IMR-90 (cell line): ENCODE measurements at regions not wholly inside any gene's neighbourhood (a gene's known extent, or its start where the extent isn't known, plus 50 kb on each side); places are given as distances from the start of the nearest gene placed in this dataset.

Experiments
- ATAC-seq: fragments of 200-7000 bp; cut with Tn5 transposase; 2 replicates; pipeline ENCODE4 v1.9.1; 2020; ENCODE audit warnings: low read depth, mild to moderate bottlenecking, moderate library complexity
- BruUV-seq: library from RNA; stranded (reverse); fragments of 400-500 nt; replicated peaks from 2 replicates; lab custom pipeline; 2021; lab: Mats Ljungman, UMichigan
- CTCF ChIA-PET: fragments of 300-600 bp; formaldehyde crosslinking; extraction: SDS; loops from one replicate; lab custom pipeline; 2021; ENCODE audit warnings: antibody characterized with exemption; lab: Yijun Ruan, JAX
- POLR2A ChIA-PET: fragments of 300-600 bp; sonication (Branson Sonifier 250); formaldehyde crosslinking; loops from one replicate; lab custom pipeline; 2022; ENCODE audit warnings: antibody characterized with exemption; ENCODE audit not compliant: unreplicated experiment; lab: Charles Lee
- DNase-seq: peaks from one replicate; pipeline ENCODE4 v3.0.0; 2013
- H2AFZ ChIP-seq: replicated peaks from 2 replicates; pipeline ENCODE3; 2013; ENCODE audit warnings: low read length, mild to moderate bottlenecking; ENCODE audit not compliant: poor library complexity
- H2AK5ac ChIP-seq: 2 replicates; pipeline ENCODE4 v1.6.1; 2013; ENCODE audit warnings: low read depth, low read length, inconsistent platforms
- H2AK9ac ChIP-seq: replicated peaks from 2 replicates; pipeline ENCODE3; 2013; ENCODE audit warnings: mild to moderate bottlenecking, low read depth, low read length, moderate library complexity; ENCODE audit not compliant: poor library complexity
- H2BK120ac ChIP-seq: 2 replicates; pipeline ENCODE4 v1.6.1; 2013; ENCODE audit warnings: low read depth, low read length, inconsistent platforms
- H2BK15ac ChIP-seq: 3 replicates; pipeline ENCODE4 v1.6.1; 2013; ENCODE audit warnings: low read depth, low read length, inconsistent platforms
- H2BK20ac ChIP-seq: 2 replicates; pipeline ENCODE4 v1.6.1; 2013; ENCODE audit warnings: low read depth, mild to moderate bottlenecking, inconsistent platforms, low read length, moderate library complexity
- H2BK5ac ChIP-seq: 2 replicates; pipeline ENCODE4 v1.6.1; 2013; ENCODE audit warnings: mild to moderate bottlenecking, low read depth, low read length, inconsistent platforms; ENCODE audit not compliant: poor library complexity, severe bottlenecking
- H3K14ac ChIP-seq: replicated peaks from 2 replicates; pipeline ENCODE4 v1.6.1; 2013; ENCODE audit warnings: low read depth, low read length, inconsistent platforms
- H3K18ac ChIP-seq: 2 replicates; pipeline ENCODE4 v1.6.1; 2013; ENCODE audit warnings: low read depth, low read length, control low read depth
- H3K23ac ChIP-seq: 2 replicates; pipeline ENCODE4 v1.6.1; 2013; ENCODE audit warnings: low read depth, low read length, inconsistent platforms
- H3K27ac ChIP-seq: 2 replicates; pipeline ENCODE4 v1.5.1; 2013; ENCODE audit warnings: mild to moderate bottlenecking, control low read depth, low read length; ENCODE audit not compliant: insufficient read depth
- H3K27me3 ChIP-seq: 2 replicates; pipeline ENCODE4 v1.6.1; 2013; ENCODE audit warnings: low read length; ENCODE audit not compliant: control insufficient read depth, insufficient read depth
- H3K36me3 ChIP-seq: 2 replicates; pipeline ENCODE4 v1.6.1; 2013; ENCODE audit warnings: low read length, mixed read lengths; ENCODE audit not compliant: control insufficient read depth, insufficient read depth
- H3K4ac ChIP-seq: 2 replicates; pipeline ENCODE4 v1.6.1; 2013; ENCODE audit warnings: low read depth, low read length, inconsistent platforms
- H3K4me1 ChIP-seq: 2 replicates; pipeline ENCODE4 v1.6.1; 2013; ENCODE audit warnings: low read length, mixed read lengths; ENCODE audit not compliant: control insufficient read depth, insufficient read depth
- H3K4me2 ChIP-seq: 2 replicates; pipeline ENCODE4 v1.6.1; 2013; ENCODE audit warnings: low read depth, mild to moderate bottlenecking, control low read depth, low read length, moderate library complexity
- H3K4me3 ChIP-seq: 2 replicates; pipeline ENCODE4 v1.5.1; 2013; ENCODE audit warnings: low read depth, mild to moderate bottlenecking, control low read depth, low read length, moderate library complexity; ENCODE audit not compliant: insufficient read depth
- H3K56ac ChIP-seq: 2 replicates; pipeline ENCODE4 v1.6.1; 2013; ENCODE audit warnings: low read length, inconsistent platforms; ENCODE audit not compliant: insufficient read depth; ENCODE audit errors: extremely low read depth
- H3K79me1 ChIP-seq, 2 experiments: 2 replicates each; pipeline ENCODE4 v1.6.1; 2013; ENCODE audit warnings: low read length in 2 of 2, inconsistent platforms in 1 of 2, low read depth in 1 of 2
- H3K9ac ChIP-seq: 2 replicates; pipeline ENCODE4 v1.6.1; 2013; ENCODE audit warnings: low read depth, low read length, control low read depth
- H3K9me1 ChIP-seq: 2 replicates; pipeline ENCODE4 v1.6.1; 2013; ENCODE audit warnings: low read length, inconsistent platforms; ENCODE audit not compliant: insufficient read depth
- H3K9me3 ChIP-seq: 2 replicates; pipeline ENCODE4 v1.6.1; 2013; ENCODE audit warnings: low read length; ENCODE audit not compliant: control insufficient read depth, insufficient read depth
- H4K20me1 ChIP-seq: 2 replicates; pipeline ENCODE4 v1.6.1; 2013; ENCODE audit warnings: low read length, inconsistent platforms; ENCODE audit not compliant: insufficient read depth
- H4K5ac ChIP-seq: 2 replicates; pipeline ENCODE4 v1.6.1; 2013; ENCODE audit warnings: mild to moderate bottlenecking, low read depth, low read length, control low read depth
- H4K8ac ChIP-seq, 2 experiments: 2 replicates each; pipeline ENCODE4 v1.6.1; 2013; ENCODE audit warnings: low read depth in 2 of 2, low read length in 2 of 2, control low read depth in 1 of 2, inconsistent platforms in 1 of 2
- H4K91ac ChIP-seq: 2 replicates; pipeline ENCODE4 v1.6.1; 2013; ENCODE audit warnings: low read depth, low read length, inconsistent platforms; ENCODE audit not compliant: insufficient read depth
- BHLHE40 ChIP-seq: fragments of 150-350 bp; IDR thresholded peaks from 2 replicates; pipeline ENCODE4 v1.6.1; 2016; ENCODE audit warnings: mild to moderate bottlenecking, low read depth, low read length
- CEBPB ChIP-seq: IDR thresholded peaks from 2 replicates; pipeline ENCODE4 v1.6.1; 2012; ENCODE audit warnings: low read depth, low read length, improper control_type of control experiment
- CHD1 ChIP-seq: IDR thresholded peaks from 2 replicates; pipeline ENCODE4 v1.6.1; 2012; ENCODE audit warnings: low read depth, low read length, improper control_type of control experiment
- CTCF ChIP-seq: conservative IDR thresholded peaks from 2 replicates; pipeline ENCODE4 v1.5.1; 2012; ENCODE audit warnings: mild to moderate bottlenecking, low read depth, low read length, improper control_type of control experiment
- ELK1 ChIP-seq: fragments of 150-350 bp; IDR thresholded peaks from 2 replicates; pipeline ENCODE4 v1.6.1; 2016; ENCODE audit warnings: low read depth, mild to moderate bottlenecking, low read length, moderate library complexity, borderline replicate concordance
- MAFK ChIP-seq: IDR thresholded peaks from 2 replicates; pipeline ENCODE4 v1.6.1; 2012; ENCODE audit warnings: low read depth, low read length, improper control_type of control experiment
- MXI1 ChIP-seq: IDR thresholded peaks from 2 replicates; pipeline ENCODE4 v1.6.1; 2012; ENCODE audit warnings: low read depth, mild to moderate bottlenecking, low read length, moderate library complexity, borderline replicate concordance
- NFE2L2 ChIP-seq: fragments of 150-350 bp; IDR thresholded peaks from 2 replicates; pipeline ENCODE4 v1.6.1; 2016; ENCODE audit warnings: low read depth, mild to moderate bottlenecking, low read length
- POLR2A ChIP-seq: IDR thresholded peaks from 2 replicates; pipeline ENCODE4 v1.6.1; 2012; ENCODE audit warnings: mild to moderate bottlenecking, low read depth, low read length
- RFX5 ChIP-seq: IDR thresholded peaks from 2 replicates; pipeline ENCODE4 v1.8.0; 2012; ENCODE audit warnings: low read depth, mild to moderate bottlenecking, low read length, moderate library complexity
- SMC3 ChIP-seq: fragments of 150-350 bp; IDR thresholded peaks from 2 replicates; pipeline ENCODE4 v1.6.1; 2016; ENCODE audit warnings: low read depth, mild to moderate bottlenecking, antibody characterized with exemption, low read length, moderate library complexity
- USF2 ChIP-seq: fragments of 150-350 bp; IDR thresholded peaks from 2 replicates; pipeline ENCODE4 v1.6.1; 2017; ENCODE audit warnings: mild to moderate bottlenecking, antibody characterized with exemption, low read length, low read depth
- WGBS, 2 experiments: methylation state at CpG; one replicate each; pipeline versions ENCODE4 v1.1.5 to v1.1.7; 2013; ENCODE audit warnings: missing lambda C conversion rate in 2 of 2; ENCODE audit not compliant: insufficient read length in 1 of 2; ENCODE audit errors: extremely low coverage in 2 of 2; 5-methylcytosine and 5-hydroxymethylcytosine counted together
- dilution Hi-C: fragments of 300-500 bp; cut with HindIII; formaldehyde crosslinking; loops from one replicate; pipeline ENCODE4 v1.14.3; 2018; ENCODE audit warnings: low sequenced_read_pairs; ENCODE audit not compliant: unreplicated experiment
- in situ Hi-C: fragments of 300-500 bp; cut with MboI; formaldehyde crosslinking; loops from 3 replicates; pipeline ENCODE4 v1.14.3; 2019; ENCODE audit warnings: low sequenced_read_pairs, inconsistent platforms, mixed read lengths
- intact Hi-C: fragments of 100-400 bp; cut with micrococcal nuclease; formaldehyde crosslinking; loops from 2 replicates; pipeline ENCODE4 v1.10.0; 2022

- no peak overlapping the region for H2BK120ac ChIP-seq
- ATAC-seq (no peak), DNase-seq (no peak)
- H3K18ac ChIP-seq: no peak overlapping the region
- BruUV-seq: no TSS peak
- in situ Hi-C loops (loop anchor here (10.0 to 25.0 kb wide), 2 partner anchors 91 to 1891 kb away; no protein-coding TSS in a partner anchor), dilution Hi-C loops (no loop called here), intact Hi-C loops (loop anchor here (10.0 kb wide), 1 partner anchor 801 kb away; no protein-coding TSS in a partner anchor)
- H3K23ac ChIP-seq: no peak overlapping the region
- H3K4me3 ChIP-seq: no peak overlapping the region
- no peaks in the 10 kb centered on the region for H3K79me1 ChIP-seq
- no peak overlapping the region for H3K9ac ChIP-seq
- ChIA-PET CTCF (no interaction called here), POLR2A (no interaction called here)
- H2BK15ac ChIP-seq: no peak overlapping the region
- H3K9me1 ChIP-seq: no peaks in the 10 kb centered on the region
- no peaks in the 10 kb centered on the region for H3K27me3 ChIP-seq
- WGBS, 2 experiments: 40% methylated on average over 1 of the region's 2 CpGs; no CpG with 5 or more reads in 1 of the 2 experiments
- H2AK9ac ChIP-seq: no peak overlapping the region
- no peak overlapping the region for H3K4ac ChIP-seq
- no peaks in the 10 kb centered on the region for H3K9me3 ChIP-seq
- no peak overlapping the region for H3K56ac ChIP-seq
- no peak overlapping the region for H2AK5ac ChIP-seq
- no peak overlapping the region for H4K5ac ChIP-seq
- no peak overlapping the region for H4K91ac ChIP-seq
- H2BK5ac ChIP-seq: no peak overlapping the region
- H2AFZ ChIP-seq: no peak overlapping the region
- H3K4me1 ChIP-seq: no peaks in the 10 kb centered on the region
- TF ChIP-seq POLR2A (no peak), NFE2L2 (no peak), MAFK (no peak), CTCF (no peak), USF2 (no peak), MXI1 (no peak), RFX5 (no peak), ELK1 (no peak), BHLHE40 (no peak), SMC3 (no peak), CHD1 (no peak), CEBPB (no peak)
- H2BK20ac ChIP-seq: no peak overlapping the region
- H4K8ac ChIP-seq: no peak overlapping the region
- H4K20me1 ChIP-seq: no peaks in the 10 kb centered on the region
- no peak overlapping the region for H3K14ac ChIP-seq
- H3K36me3 ChIP-seq: no peaks in the 10 kb centered on the region
- H3K27ac ChIP-seq: no peak overlapping the region
- H3K4me2 ChIP-seq: no peak overlapping the region
Measured at GRCh38 chr3:90095811-90096210, 988.4 kb downstream of the EPHA3 start.
